Nephron progenitor cell (in vitro differentiated cells): ENCODE measurements at regions not wholly inside any gene's neighbourhood (a gene's known extent, or its start where the extent isn't known, plus 50 kb on each side); places are given as distances from the start of the nearest gene placed in this dataset.

Source experiments
- DNase-seq: peaks from one replicate; pipeline ENCODE4 v3.0.0; 2021
- H3K27ac Mint-ChIP-seq: 2 replicates; pipeline ENCODE4 v1.8.0; 2021; ENCODE audit warnings: mild to moderate bottlenecking, moderate library complexity, mixed read lengths
- H3K27me3 Mint-ChIP-seq: 2 replicates; pipeline ENCODE4 v1.8.0; 2021; ENCODE audit warnings: mild to moderate bottlenecking, low read depth, mixed read lengths; ENCODE audit not compliant: poor library complexity
- H3K36me3 Mint-ChIP-seq: 2 replicates; pipeline ENCODE4 v1.8.0; 2021; ENCODE audit warnings: low read depth, mixed read lengths
- H3K4me1 Mint-ChIP-seq: 2 replicates; pipeline ENCODE4 v1.8.0; 2021; ENCODE audit warnings: mixed read lengths
- H3K4me3 Mint-ChIP-seq: 2 replicates; pipeline ENCODE4 v1.8.0; 2021; ENCODE audit warnings: mild to moderate bottlenecking, moderate library complexity, mixed read lengths
- H3K9me3 Mint-ChIP-seq: 2 replicates; pipeline ENCODE4 v1.8.0; 2021; ENCODE audit warnings: mild to moderate bottlenecking, moderate library complexity, mixed read lengths
- TF ChIP-seq, protein P1 (sequence below): fragments of 200-600 bp; sonication (generic); IDR thresholded peaks from 2 replicates; pipeline ENCODE4 v1.5.0; 2021; ENCODE audit warnings: antibody characterized with exemption

DNA sequence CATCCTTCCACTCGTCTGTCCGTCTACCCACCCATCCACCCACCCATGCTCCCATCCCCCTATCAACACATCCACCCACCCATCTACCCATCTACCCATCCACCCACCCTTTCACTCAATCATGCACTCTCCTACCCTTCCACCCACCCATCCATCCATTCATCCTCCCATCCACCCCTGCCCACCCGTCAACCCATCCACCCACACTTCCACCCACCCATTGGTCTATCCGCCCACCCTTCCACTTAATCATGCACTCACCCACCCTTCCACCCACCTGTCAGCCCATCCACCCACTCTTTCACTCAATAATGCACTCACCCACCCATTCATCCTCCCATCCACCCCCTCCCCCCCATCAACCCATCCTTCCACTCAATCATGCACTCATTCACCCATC lies 250.0 kb upstream of the EEF2KMT start:
- H3K9me3 Mint-ChIP-seq: no peaks in the 10 kb centered on the region
- H3K4me1 Mint-ChIP-seq: peaks cover 6% of the 10 kb centered on the region
- H3K4me3 Mint-ChIP-seq: no peak overlapping the region
- H3K36me3 Mint-ChIP-seq: no peaks in the 10 kb centered on the region
- peaks cover 28% of the 10 kb centered on the region for H3K27me3 Mint-ChIP-seq
- no peak for DNase-seq
- no peak overlapping the region for H3K27ac Mint-ChIP-seq
- TF ChIP-seq, protein P1, sequence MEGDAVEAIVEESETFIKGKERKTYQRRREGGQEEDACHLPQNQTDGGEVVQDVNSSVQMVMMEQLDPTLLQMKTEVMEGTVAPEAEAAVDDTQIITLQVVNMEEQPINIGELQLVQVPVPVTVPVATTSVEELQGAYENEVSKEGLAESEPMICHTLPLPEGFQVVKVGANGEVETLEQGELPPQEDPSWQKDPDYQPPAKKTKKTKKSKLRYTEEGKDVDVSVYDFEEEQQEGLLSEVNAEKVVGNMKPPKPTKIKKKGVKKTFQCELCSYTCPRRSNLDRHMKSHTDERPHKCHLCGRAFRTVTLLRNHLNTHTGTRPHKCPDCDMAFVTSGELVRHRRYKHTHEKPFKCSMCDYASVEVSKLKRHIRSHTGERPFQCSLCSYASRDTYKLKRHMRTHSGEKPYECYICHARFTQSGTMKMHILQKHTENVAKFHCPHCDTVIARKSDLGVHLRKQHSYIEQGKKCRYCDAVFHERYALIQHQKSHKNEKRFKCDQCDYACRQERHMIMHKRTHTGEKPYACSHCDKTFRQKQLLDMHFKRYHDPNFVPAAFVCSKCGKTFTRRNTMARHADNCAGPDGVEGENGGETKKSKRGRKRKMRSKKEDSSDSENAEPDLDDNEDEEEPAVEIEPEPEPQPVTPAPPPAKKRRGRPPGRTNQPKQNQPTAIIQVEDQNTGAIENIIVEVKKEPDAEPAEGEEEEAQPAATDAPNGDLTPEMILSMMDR: no peak

DNA sequence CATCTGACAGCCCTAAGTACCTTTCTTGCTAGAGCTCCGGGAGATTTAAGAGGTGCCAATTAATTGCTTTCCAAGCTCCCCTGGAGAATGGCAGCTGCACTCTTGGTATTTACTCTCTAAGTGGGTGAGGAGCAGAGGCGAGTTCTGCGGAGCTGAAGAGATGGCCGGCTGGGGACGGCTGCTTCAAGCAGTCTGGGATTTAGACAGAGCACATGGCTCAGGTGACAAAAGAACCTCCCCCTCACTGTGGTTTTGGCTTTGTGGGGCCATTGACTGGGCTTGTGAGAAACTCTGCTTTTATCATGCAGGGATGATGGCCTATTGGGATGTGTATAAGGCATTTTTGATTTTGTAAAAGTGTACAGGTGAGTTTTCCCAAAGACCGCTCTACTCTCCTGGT lies 239.3 kb upstream of the EEF2KMT start:
- no peak overlapping the region for H3K4me3 Mint-ChIP-seq
- TF ChIP-seq, protein P1: no peak
- no peak for DNase-seq
- peaks cover 6% of the 10 kb centered on the region for H3K4me1 Mint-ChIP-seq
- H3K27me3 Mint-ChIP-seq: peaks cover 38% of the 10 kb centered on the region
- no peak overlapping the region for H3K27ac Mint-ChIP-seq
- H3K36me3 Mint-ChIP-seq: no peaks in the 10 kb centered on the region
- peaks cover 9% of the 10 kb centered on the region for H3K9me3 Mint-ChIP-seq

DNA sequence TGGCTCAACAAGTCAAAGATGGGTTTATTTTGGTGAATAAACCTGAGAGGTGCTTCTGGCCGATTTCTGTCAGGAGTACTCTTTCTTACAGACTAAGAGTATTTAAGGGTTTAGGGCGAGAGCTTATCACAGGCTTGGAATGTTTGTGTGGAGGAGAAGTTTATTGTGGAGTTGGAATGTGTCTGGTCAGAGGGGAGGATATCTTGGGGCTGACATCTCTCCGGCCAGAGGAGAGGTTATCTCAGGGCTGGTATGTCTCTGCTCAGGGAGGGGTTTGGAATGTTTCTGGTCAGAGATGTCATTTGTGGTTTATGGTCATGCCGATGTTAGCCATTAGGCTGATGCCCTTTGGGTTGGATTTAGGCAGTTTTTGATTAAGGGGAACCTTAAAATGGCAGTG lies 236.4 kb upstream of the EEF2KMT start:
- Mint-ChIP-seq H3K27me3 (peaks cover 16% of the 10 kb centered on the region), H3K36me3 (no peaks in the 10 kb centered on the region), H3K9me3 (peaks cover 21% of the 10 kb centered on the region), H3K27ac (no peak overlapping the region), H3K4me1 (peaks cover 6% of the 10 kb centered on the region), H3K4me3 (no peak overlapping the region)
- no peak for DNase-seq
- TF ChIP-seq, protein P1: no peak

DNA sequence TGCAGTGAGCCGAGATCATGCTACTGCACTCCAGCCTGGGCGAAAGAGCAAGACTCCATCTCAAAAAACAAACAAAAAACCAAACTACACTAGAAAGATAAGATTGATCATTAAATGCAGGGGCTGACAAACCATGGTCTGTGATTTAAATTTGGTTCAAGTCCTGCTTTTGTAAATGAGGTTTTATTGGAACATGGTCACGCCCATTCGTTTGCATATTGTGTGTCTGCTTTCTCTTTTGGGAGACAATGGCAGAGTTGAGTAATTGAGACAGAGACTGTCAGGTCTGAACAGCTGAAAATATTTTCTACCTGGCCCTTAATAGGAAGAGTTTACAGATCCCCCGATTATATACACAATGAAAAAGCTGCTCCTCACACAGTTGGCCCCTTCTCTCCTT lies 235.5 kb upstream of the EEF2KMT start:
- peaks cover 26% of the 10 kb centered on the region for H3K9me3 Mint-ChIP-seq
- TF ChIP-seq, protein P1: no peak
- DNase-seq: no peak
- H3K36me3 Mint-ChIP-seq: no peaks in the 10 kb centered on the region
- H3K4me1 Mint-ChIP-seq: peaks cover 6% of the 10 kb centered on the region
- H3K27ac Mint-ChIP-seq: no peak overlapping the region
- H3K27me3 Mint-ChIP-seq: peaks cover 16% of the 10 kb centered on the region
- no peak overlapping the region for H3K4me3 Mint-ChIP-seq

DNA sequence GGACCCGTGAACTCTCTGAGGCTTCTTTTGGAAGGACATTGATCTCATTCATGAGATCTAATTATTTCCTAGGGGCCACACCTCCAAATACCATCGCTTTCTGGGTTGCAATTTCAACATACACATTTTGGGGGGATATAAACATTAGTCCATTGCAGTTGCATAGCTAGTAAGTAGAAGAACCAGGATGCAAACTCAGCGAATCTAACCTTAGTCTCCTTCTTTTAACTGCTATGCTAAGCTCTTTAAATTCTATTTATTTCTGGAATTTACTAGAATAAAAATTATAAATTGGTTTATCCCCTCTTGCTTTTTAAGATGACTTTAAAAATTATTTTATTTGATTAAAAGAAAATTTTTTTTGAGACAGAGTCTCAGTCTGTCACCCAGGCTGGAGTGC lies 232.5 kb upstream of the EEF2KMT start:
- H3K4me1 Mint-ChIP-seq: no peaks in the 10 kb centered on the region
- H3K4me3 Mint-ChIP-seq: no peak overlapping the region
- H3K9me3 Mint-ChIP-seq: peaks cover 26% of the 10 kb centered on the region

DNA sequence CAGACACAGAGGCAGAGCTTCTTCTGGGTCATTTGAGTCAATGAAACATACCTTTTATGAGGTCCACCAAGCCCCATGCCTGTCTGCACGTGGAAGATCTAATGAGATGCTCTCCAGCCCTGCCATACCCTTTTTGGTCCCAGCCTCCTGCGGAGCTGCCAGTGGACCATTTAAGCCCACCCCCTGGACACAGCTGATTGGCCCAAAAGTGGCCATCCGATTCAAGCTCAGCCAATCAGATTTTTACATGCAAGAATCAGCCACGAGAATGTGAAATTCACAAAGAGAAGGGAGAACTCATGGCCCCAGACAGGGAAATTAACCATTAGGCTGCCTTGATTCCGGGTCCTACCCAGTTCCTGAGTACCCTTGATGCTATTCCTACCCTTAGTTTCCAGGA lies 231.0 kb upstream of the EEF2KMT start:
- no peak overlapping the region for H3K4me3 Mint-ChIP-seq
- H3K27me3 Mint-ChIP-seq: peaks cover 12% of the 10 kb centered on the region
- no peak for DNase-seq

More for the DNA sequence above, 232.5 kb upstream of the EEF2KMT start:
- no peak for DNase-seq
- TF ChIP-seq, protein P1: no peak
- H3K27me3 Mint-ChIP-seq: peaks cover 10% of the 10 kb centered on the region
- H3K27ac Mint-ChIP-seq: no peak overlapping the region
- no peaks in the 10 kb centered on the region for H3K36me3 Mint-ChIP-seq

More for the DNA sequence above, 231.0 kb upstream of the EEF2KMT start:
- TF ChIP-seq, protein P1: no peak
- Mint-ChIP-seq H3K27ac (no peak overlapping the region), H3K9me3 (peaks cover 21% of the 10 kb centered on the region), H3K36me3 (no peaks in the 10 kb centered on the region), H3K4me1 (no peaks in the 10 kb centered on the region)
